HS-27A (cell line): ENCODE measurements at regions not wholly inside any gene's neighbourhood (a gene's known extent, or its start where the extent isn't known, plus 50 kb on each side); places are given as distances from the start of the nearest gene placed in this dataset.

Experiments used
- DNase-seq: peaks from one replicate; pipeline ENCODE4 v3.0.0-alpha.2; 2012; ENCODE audit warnings: low read depth, missing footprints

DNA sequence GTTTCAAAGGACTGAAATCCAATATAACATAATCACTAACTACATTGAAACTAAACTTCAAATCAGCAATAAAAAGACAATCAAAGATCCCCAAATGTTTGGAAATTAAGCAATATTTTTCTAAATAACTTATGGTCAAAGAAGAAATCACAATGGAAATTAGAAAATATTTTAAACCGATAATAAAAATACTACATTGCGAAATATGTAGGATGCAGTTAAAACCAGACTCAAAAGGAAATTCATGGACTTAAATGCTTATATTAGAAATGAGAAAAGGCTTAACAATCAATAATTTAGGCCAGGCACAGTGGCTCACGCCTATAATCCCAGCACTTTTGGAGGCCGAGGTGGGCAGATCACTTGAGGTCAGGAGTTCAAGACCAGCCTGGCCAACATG lies 79.0 kb upstream of the HAAO start:
- no peak for DNase-seq

DNA sequence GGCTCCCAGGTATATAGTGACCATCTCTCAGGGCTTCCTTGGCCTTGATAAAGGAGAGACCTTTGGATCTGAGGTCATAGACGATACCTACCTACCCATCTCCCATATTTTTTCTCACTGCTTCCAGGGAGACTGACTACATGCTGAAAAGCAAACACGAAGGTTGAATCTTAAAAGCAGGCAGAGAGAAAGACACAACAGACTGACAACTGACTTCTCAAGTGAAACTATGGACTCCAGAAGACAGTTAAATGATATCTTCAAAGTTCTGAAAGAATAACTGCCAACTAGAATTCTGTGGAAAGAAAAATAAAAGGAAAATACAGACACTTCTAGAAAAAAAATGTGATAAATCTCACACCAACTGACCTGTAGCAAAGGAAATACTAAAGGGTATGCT lies 76.5 kb upstream of the HAAO start:
- no peak for DNase-seq

DNA sequence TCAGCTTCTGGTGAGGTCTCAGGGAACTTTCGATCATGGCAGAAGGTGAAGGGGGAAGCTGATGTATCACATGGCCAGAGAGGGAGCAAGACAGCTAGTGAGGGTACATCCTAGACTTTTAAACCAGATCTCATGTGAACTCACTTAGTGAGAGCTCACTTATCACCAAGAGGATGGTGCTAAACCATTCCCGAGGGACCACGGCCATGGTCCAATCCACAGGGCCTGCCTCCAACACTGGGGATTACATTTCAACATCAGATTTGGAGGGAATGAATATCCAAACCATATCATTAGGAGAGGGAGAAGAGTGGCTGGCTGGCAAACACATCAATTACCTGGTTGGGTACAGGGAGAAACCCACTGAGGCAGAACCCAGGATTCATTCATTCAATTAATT lies 75.7 kb upstream of the HAAO start:
- DNase-seq: no peak

- no peak for DNase-seq
Observed at GRCh38 chr2:42867093-42868065, 75.0 kb upstream of the HAAO start.

- no peak for DNase-seq
Observed at GRCh38 chr2:42865884-42866881, 73.8 kb upstream of the HAAO start.

DNA sequence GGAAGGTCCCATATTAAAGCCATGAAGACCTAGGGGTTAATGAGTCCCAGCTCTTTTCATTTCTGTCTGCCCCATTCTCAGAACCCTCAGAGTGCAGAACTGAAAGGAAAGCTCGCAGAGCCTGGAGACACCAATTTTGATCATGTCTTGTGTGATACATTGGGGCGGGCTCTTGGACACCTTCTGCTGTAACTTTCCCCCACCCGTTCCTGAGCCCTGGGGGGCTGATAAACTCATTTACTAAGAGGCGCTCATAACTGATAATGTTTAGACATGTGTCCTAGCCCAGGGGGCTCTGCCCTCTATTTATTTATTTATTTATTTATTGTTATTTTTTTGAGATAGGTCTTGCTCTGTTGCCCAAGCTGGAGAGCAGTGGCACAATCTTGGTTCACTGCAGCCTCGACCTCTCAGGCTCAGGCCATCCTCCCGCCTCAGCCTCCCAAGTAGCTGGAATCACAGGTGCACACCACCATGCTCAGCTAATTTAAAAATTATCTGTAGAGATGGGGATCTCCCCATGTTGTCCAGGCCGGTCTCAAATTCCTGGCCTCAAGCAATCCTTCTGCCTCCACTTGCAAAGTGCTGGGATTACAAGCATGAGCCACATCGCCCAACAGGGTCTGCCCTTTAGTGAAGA lies 72.4 kb upstream of the HAAO start:
- DNase-seq: no peak

GRCh38 chr2:42864222-42864621 lies 71.8 kb upstream of the HAAO start:
- DNase-seq: no peak

GRCh38 chr2:42863751-42864150 lies 71.4 kb upstream of the HAAO start:
- DNase-seq: no peak

- no peak for DNase-seq
Observed at GRCh38 chr2:42863320-42863719, 70.9 kb upstream of the HAAO start.

DNA sequence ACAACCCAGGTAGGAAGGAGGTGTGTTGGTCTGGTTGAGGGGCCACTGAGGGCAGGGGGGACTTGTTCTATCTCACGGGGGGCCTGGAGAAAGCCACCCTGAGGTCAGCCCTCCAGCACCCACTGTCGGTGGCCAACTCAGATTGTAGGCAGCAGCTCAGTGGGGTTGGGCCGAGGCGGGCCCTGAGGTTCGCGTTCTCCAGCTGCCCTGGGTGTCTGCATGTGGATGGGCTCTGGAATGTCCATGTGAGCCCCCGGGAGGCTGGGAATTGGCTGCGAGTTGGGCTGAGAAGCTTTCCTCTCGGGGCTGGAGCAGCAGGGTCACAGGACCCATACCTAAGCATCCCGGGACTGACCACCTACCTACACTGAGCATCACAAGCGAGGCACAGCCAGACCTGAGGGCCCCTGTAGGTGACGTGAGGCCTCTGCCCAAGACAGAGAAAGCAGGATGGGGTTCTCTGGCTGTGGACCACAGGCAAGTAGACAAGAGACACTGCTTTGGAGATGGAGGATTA lies 70.3 kb upstream of the HAAO start:
- DNase-seq: no peak

GRCh38 chr2:42861321-42861720 lies 68.9 kb upstream of the HAAO start:
- no peak for DNase-seq

DNA sequence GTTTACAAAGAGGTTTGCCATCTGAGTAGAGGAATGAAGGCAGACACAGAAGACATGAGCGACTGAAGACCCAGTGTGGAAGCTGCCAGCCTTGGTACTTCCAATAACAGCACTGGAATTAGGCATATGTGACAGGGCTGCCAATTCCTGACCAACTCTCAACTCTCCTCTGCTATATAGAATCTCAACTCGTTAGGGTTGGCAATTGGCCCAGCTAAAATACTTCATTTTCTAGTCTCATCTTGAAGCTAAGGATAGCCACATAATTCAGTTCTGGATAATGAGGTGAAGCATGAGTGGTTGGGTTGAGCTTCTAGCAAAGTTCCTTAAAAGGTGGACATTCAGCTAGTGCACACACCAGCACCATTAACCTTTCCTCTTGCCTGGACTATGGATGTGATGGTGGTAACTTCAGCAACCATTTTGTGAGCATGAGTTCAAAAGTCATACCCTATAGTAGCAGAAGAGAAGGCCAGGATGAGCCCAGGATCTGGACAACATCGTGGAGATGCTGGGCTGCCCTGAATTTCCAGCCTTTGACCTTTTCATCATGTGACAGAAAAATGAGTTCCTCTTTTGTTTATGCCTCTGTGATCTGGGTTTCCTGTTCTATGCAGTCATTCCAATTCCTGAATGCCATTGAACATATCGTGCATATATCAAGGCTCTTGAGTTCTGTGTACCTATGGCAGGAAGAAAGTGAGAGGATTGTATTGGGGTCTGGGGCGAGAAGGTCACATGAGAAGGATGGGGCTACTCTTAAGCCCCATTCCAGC lies 68.1 kb upstream of the HAAO start:
- DNase-seq: no peak

- DNase-seq: no peak
Observed at GRCh38 chr2:42859791-42860190, 67.4 kb upstream of the HAAO start.

GRCh38 chr2:42859006-42859552 lies 66.7 kb upstream of the HAAO start:
- peak; percentile 73 for DNase-seq

DNA sequence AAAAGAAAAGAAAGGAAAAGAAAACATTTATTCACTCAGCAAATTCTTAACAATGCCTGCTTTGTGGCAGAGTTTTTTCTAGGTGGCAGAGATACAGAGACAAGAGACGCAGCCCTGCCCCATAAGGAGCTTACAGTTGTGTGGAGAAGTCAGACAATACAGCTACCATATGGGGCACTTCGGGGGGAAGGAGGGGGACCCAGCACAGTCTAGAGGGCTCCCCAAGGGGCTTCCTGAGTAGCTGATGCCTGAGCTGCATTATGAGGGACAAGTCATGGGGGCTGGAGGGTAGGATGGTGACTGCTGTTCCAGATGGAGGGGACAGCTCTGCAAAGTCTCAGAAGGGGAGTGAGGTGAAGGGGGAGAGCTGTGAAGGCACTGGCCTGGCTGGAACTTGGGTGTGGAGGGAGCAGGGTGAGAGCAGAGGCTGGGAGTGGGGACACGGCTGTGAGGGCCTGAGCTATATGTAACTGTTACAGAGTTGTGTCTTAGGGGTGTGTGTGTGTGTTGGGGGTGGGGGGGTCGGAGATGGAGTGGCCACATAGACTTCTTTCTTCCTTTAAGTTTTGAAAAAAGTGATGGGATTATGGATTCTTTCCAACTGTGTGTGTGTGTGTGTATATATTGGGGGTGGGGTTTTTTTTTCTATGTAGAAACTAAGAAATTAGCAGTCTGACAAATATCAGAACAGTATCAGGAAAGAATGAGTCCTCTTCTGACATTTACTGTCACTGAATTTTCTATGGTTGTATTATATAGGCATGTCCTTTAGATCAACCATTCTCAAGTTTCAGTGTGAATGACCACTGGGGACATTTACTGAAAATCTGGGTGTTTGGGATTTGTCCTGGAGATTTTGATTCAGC lies 66.0 kb upstream of the HAAO start:
- no peak for DNase-seq

- no peak for DNase-seq
Observed at GRCh38 chr2:42856891-42857632, 64.7 kb upstream of the HAAO start.

DNA sequence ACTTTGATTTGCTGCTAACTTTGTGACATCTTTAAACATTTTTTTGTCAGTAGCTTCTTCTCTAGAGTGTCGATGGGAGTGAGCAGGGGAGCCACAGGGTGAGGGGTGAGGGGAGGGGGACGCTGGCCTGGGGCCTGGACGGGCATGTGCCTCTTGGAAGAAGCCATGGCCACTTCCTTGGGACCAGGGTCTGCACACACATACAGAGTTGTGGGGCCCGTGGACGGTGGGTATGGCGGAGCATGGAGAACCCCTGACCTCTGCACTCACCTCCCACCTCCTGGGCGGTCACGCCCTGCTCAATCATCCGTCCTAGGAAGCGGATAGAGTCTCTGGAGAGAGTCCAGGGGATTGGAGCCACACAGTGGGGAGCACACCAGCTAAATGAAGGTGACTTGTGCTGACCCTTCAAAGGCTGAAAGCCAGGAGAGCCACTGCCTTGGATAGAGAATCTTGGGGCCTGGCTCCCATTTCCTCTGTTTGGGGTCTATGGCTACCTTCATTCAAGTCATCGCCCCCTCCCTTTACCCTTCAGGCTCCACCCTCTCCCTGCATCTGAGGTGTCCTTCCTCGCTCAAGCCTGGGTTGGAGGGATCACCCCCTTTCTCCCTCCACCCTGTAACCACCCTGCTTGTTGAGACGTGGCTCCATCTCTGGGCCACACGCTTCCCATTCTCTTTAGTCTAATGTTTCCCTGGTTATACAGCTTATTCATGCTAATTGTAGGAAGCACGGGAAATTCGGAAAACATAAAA lies 63.9 kb upstream of the HAAO start:
- DNase-seq: no peak

DNA sequence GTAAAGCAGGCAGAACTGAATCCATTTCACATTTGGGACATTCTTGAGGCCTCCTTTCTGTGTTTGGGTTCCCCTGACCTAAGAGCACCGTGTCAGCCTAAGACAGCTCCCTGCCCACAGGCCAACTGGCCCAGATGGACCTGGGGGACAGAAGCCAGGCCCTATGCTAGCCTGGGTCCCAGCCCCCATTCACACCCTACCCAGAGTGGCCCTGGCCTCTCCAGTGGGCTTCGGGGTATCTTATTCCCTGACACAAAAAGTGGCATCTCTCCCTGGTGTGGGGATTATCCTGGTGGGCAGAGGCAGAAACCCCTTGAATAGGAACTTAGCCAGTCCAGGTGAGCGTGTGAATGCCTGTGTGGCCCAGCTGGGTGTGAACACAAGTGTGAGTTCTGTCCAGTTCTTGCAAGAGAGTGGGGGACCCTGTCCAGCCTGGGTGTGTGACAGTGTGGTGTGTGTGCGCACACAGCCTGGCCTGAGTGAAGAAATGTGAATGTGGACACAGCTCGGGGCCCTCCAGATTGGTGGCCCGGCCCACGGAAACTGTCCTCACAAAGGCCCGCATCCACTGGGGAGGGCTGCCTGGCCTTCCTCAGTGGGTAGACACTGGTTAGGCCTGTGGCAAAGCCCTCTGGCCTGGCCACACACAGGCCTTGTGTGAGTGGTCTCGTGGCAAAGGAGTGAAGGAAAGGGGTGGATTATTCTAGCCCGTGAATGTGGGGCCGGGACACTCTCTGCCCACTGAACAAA lies 63.0 kb upstream of the HAAO start:
- DNase-seq: no peak
